Breast epithelium (tissue), 3 donors: ENCODE measurements at regions not wholly inside any gene's neighbourhood (a gene's known extent, or its start where the extent isn't known, plus 50 kb on each side); places are given as distances from the start of the nearest gene placed in this dataset.

Experiments used
- CTCF ChIP-seq, 3 donors: fragments of 450-650 bp; IDR thresholded peaks; one replicate each; pipeline ENCODE4 v1.5.1; 2016 to 2017; ENCODE audit warnings: antibody characterized with exemption in 3 of 3, mild to moderate bottlenecking in 3 of 3, moderate library complexity in 3 of 3
- POLR2A ChIP-seq: fragments of 450-650 bp; IDR thresholded peaks from one replicate; pipeline ENCODE4 v1.6.1; 2016; ENCODE audit warnings: antibody characterized with exemption, mild to moderate bottlenecking, moderate library complexity

GRCh38 chr11:128331317-128331716 is 256.0 kb downstream of the ETS1 start:
- TF ChIP-seq CTCF (IDR thresholded peaks at IDR 0.05) (no peak), POLR2A (no peak)
